Inferior parietal cortex (tissue), 1 donor: ENCODE measurements at regions not wholly inside any gene's neighbourhood (a gene's known extent, or its start where the extent isn't known, plus 50 kb on each side); places are given as distances from the start of the nearest gene placed in this dataset.
"Not testable (repeated sequence)": the region's sequence is repeated elsewhere in the genome, so short reads cannot be mapped to it uniquely, and the experiment has no call there.

Experiments
- DNase-seq: peaks from one replicate; pipeline ENCODE4 v3.0.0-alpha.2; 2016; ENCODE audit errors: extremely low spot score

GRCh38 chr18:10140461-10141282, 226.9 kb downstream of the VAPA start:
- no peak for DNase-seq

- no peak for DNase-seq
These were observed 227.7 kb downstream of the VAPA start for GRCh38 chr18:10141559-10141958.

- DNase-seq: no peak
These were observed 228.2 kb downstream of the VAPA start for GRCh38 chr18:10142056-10142455.

GRCh38 chr18:10142496-10143160, 228.8 kb downstream of the VAPA start:
- no peak for DNase-seq

- DNase-seq: no peak
These were observed 229.8 kb downstream of the VAPA start for GRCh38 chr18:10143596-10143995.

- no peak for DNase-seq
These were observed 231.7 kb downstream of the VAPA start for GRCh38 chr18:10145546-10145945.

- no peak for DNase-seq
These were observed 233.4 kb downstream of the VAPA start for GRCh38 chr18:10147226-10147625.

- DNase-seq: no peak
These were observed 233.9 kb downstream of the VAPA start for GRCh38 chr18:10147752-10148151.

- DNase-seq: no peak
These were observed 234.5 kb downstream of the VAPA start for GRCh38 chr18:10148189-10148929.

GRCh38 chr18:10149768-10150556, 236.1 kb downstream of the VAPA start:
- no peak for DNase-seq

- DNase-seq: not testable (repeated sequence)
These were observed 236.8 kb downstream of the VAPA start for GRCh38 chr18:10150576-10150975.

- DNase-seq: no peak
These were observed 238.7 kb downstream of the VAPA start for GRCh38 chr18:10152475-10152874.

- no peak for DNase-seq
These were observed 240.3 kb downstream of the VAPA start for GRCh38 chr18:10153924-10154752.

- DNase-seq: no peak
These were observed 243.9 kb downstream of the VAPA start for GRCh38 chr18:10157706-10158105.

- no peak for DNase-seq
These were observed 246.4 kb downstream of the VAPA start for GRCh38 chr18:10160251-10160650.

- DNase-seq: no peak
These were observed 247.5 kb downstream of the VAPA start for GRCh38 chr18:10161315-10161714.

- DNase-seq: no peak
These were observed 248.5 kb downstream of the VAPA start for GRCh38 chr18:10162340-10162739.

GRCh38 chr18:10164271-10165071, 250.7 kb downstream of the VAPA start:
- DNase-seq: no peak

- no peak for DNase-seq
These were observed 252.5 kb downstream of the VAPA start for GRCh38 chr18:10166164-10166807.

- DNase-seq: no peak
These were observed 253.9 kb downstream of the VAPA start for GRCh38 chr18:10167759-10168158.
